Right ventricle myocardium inferior (tissue), 1 donor: ENCODE measurements at regions not wholly inside any gene's neighbourhood (a gene's known extent, or its start where the extent isn't known, plus 50 kb on each side); places are given as distances from the start of the nearest gene placed in this dataset.
A peak's percentile ranks its signal among the peaks of the same experiment; 100 is the strongest.
"Not testable (repeated sequence)": the region's sequence is repeated elsewhere in the genome, so short reads cannot be mapped to it uniquely, and the experiment has no call there.

Experiments used
- ATAC-seq: fragments of 200-7000 bp; cut with Tn5 transposase; one replicate; pipeline ENCODE4 v1.9.1; 2020; ENCODE audit warnings: mild to moderate bottlenecking, moderate library complexity
- DNase-seq: peaks from one replicate; pipeline ENCODE4 v3.0.0; 2021; ENCODE audit errors: missing footprints
- intact Hi-C: fragments of 100-400 bp; cut with DNase I; formaldehyde crosslinking; loops from one replicate; pipeline ENCODE4 v1.11.0; 2022
- donor health status: DM: no; HTN: yes; CAD: no; lungs with severe emphysema.

DNA sequence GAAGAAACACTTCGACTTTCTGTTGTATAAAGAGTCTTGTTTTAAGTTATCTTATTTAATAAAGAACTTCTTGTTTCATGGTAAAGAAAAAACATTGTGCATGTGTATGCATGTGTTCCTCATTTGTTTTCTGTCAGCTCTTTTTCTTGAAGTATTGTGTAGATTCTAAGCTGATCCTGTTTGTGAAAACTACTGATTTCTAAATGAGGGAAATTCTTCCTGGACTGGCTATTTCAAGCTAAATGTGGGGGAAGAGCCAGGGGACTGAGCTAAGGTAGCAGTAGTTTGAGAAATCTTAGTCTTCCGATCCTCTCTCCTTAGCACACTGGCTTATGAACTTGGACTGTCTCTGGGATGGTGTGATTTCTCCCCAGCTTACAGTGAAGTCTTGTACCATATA, 56.4 kb upstream of the RBMS1 start:
- intact Hi-C loops = no loop called here
- ATAC-seq (no peak), DNase-seq (no peak)

DNA sequence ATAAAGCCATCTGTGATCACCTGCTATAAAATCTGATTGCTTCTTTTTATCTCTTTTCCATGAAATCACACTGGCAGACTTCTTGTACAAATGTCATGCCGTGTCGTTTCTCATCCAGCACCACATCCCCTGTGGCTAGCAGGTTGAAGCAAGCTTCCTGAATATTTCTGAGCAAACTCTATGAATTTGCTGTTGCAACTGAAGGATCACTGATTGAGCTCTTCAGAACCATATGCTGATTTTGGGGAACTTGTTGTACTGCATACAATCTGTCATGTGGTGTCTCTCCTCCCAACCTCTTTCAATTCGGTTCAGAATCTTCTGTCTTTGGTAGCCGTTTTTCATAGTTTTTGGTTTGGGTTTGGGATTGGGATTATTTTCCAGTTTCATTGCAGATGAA, 57.7 kb upstream of the RBMS1 start:
- ATAC-seq (no peak), DNase-seq (no peak)
- intact Hi-C loops = no loop called here

DNA sequence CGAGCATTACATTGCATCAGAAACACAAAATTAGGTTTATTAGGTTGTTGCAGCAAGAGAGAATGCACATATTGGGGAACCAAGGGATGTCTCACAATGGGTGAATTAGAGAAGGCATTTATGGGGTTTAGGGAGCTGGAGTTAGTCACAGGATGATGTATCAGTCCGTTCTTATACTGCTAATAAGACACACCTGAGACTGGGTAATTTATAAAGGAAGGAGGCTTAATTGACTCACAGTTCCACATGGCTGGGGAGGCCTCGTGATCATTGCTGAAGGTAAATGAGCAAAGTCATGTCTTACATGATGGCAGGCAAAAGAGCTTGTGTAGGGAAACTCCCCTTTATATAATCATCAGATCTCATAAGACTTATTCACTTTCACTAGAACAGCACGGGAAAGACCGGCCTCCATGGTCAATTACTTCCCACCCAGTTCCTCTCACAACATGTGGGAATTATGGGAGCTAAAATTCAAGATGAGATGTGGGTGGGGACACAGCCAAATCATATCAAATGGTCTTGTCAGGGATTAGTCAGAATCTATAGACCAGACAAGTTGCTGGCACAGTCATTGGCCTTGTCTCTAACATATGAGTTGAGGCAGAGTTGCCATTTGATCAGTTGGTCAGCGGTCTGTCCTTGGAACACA, 61.9 kb upstream of the RBMS1 start:
- DNase-seq = no peak
- no peak for ATAC-seq
- intact Hi-C loops = no loop called here

DNA sequence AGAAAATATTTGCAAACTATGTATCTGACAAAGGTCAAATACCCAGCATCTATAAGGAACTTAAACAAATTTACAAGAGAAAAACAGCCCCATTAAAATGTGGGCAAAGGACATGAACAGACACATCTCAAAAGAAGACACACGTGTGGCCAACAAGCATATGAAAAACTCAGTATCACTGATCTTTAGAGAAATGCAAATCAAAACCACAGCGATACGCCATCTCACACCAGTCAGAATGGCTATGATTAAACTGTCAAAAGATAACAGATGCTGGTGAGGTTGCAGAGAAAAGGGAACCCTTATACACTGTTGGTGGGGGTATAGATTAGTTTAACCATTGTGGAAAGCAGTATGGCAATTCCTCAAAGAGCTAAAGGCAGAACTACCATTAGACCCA, 64.3 kb upstream of the RBMS1 start:
- DNase-seq (no peak), ATAC-seq (no peak)
- intact Hi-C loops = no loop called here

DNA sequence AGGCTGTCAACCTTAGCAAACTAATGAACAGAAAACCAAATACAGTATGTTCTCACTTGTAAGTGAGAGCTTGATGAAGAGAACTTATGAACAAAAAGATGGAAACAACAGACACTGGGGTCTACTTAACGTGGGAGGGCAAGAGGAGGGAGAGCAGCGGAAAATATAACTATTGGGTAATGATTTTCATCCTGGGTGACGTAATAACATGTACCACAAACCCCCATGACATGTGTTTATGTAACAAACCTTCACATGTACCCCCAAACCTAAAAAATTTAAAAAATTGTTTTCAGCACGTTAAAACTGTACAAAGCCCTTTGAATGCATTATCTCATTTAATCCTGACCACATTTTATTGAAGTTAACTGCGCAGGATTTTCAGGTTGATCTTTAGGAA, 64.9 kb upstream of the RBMS1 start:
- intact Hi-C loops = no loop called here
- DNase-seq (no peak), ATAC-seq (no peak)

DNA sequence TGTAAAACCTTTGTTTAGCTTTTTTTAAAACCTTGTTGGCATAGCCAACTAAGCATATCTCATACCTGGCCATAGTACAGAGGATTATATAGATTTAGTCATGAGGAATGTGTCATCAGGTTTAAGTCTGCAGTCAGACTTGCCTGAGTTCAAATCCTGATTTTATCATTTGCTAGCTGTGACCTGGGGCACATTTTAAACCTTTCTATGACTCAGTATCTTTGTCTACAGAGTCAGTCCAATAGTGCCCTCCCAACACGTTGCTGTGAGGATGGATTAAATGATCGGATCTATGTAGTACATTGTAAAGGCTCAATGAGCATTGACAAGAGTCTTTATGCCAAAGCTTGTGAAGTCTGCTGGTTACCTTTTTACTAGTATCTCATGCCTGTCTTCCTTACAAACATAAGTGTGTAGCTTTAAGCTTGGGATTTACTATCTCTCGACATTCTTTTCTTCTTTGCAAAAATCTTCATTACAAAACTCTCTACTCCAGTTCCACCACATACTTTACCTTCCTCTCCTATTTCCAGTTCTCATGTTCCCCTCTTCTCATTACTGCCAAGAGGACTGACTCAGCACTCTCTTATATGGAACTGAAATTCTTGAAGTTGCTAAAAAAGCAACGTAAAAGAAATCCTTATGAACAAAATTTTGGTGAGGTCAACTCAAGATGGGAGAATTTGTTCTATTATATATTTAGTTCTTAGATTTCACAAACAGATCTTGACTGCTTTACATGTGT, 68.1 kb upstream of the RBMS1 start:
- intact Hi-C loops = no loop called here
- DNase-seq (no peak), ATAC-seq (no peak)

DNA sequence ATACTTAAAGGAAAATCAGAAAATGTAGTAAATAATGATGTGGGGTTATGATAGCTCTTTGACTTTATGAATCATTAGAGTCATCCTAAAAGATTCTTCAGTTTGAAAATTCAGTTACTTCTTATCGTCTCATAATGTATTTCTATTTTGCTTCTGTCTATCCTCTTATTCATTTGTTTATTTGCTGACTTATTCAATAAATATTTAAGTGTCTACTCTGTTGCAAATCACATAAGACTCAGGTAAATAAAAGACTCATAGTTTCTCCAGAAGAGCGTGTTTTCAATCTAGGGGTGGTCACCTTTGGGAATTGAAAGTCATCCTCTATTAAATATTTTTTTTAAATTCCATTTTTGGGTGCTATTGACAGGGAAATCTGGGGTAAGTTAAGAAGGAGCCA, 69.1 kb upstream of the RBMS1 start:
- no peak for ATAC-seq
- intact Hi-C loops = no loop called here
- no peak for DNase-seq

DNA sequence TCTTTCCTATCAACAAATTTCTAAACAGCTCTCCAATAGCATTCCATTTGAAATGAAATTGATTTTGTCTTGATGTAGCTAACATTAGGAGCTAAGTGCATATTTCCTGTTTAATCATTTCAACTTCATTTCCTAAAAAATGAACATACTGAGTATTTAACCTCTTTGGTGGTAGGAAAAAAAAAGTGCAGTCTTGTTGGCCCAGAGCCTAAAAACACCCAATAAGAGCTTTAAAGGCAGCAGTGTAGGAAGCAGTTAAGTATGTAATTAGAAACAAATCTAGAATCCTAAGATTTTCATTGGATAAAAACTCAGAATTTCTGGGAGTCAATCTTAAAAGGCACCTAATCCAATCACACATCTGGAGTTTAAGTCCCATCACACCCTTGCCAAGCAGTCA, 71.0 kb upstream of the RBMS1 start:
- DNase-seq (no peak), ATAC-seq (no peak)
- intact Hi-C loops = no loop called here

DNA sequence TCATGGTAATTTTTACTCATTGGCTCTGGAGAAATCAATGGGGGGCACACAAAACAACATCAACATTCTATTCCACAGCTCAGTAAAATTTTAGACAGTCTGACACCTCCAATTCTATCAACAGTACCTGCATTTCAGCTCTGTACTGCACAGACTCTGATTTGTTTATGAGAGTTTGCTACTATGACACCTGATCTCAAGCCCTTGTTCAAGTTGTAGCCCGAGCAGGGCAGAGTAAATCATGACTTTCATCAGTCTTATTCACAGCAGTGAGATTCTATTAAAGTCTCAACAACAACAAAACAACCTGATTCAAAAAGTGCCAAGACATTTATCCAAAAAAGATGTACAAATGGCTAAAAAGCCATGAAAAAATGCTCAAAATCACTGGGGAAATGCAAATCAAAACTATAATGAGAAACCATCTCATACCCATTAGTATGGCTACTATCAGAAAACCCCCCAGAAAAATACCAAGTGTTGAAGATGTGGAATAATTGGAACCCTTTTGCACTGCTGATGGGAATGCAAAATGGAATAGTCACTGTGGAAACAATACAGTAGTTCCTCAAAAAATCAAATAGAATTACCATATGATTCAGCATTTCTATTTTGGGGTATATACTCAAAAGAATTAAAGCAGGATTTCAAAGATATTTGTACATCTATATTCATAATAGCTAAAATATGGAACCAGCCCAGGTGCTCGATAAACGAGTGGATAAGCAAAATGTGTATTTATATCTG, 71.7 kb upstream of the RBMS1 start:
- ATAC-seq = no peak
- intact Hi-C loops = no loop called here
- no peak for DNase-seq

DNA sequence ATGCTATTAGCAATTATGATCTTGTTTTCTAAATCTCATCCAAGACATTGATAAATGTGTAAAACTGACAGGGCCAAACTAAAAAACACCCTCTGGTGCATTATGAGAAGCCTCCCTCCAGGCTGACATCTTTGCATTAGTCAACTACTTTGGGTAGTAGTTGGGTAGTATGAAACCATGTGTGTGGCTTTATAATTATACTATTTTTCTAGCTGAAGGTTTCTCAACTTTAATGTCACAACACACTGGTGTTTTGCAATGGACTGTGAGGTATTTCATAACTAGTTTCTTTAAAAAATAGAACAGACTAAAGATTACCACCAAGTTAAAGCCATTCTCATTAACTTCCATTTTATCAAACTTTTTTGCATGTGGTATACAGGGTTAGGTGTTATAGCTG, 73.1 kb upstream of the RBMS1 start:
- intact Hi-C loops = no loop called here
- peak; percentile 66 for ATAC-seq
- DNase-seq = no peak

DNA sequence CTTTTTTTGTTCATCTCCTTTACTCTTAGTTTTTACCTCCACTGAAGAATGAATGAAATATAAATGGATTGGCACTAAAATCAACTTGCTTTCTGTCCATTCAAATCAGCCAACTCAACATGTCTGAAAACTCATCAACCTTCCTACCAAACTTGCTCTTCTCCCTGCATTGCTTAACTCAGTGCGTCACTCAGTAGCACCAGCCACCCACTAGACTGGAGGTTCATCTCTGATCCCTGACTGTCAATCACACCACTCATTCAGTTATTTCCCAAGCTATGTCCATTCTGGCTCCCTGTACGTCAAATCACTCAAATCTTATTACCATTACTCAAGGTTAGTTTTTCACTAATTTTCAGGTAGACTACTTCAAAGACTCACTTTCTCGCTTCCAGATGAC, 75.2 kb upstream of the RBMS1 start:
- ATAC-seq (no peak), DNase-seq (no peak)
- intact Hi-C loops = no loop called here

DNA sequence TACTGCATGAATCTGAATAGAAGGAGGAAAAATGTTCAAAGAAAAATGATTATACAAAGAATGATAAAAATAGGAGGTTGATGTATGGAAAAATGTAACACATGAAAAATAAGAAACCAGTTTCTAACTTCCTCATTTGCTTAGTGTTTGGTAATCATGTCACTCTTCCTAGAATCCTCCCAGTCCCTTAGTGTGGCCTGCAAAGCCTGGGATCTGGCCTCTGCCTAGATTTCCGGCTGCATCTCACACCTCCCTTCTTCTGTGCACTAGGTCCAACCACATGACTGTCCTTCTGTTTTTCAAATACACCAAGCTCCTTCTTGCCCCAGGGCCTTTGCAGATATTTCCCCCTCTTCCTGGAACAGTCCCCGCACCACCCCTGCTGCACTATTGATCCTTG, 76.8 kb upstream of the RBMS1 start:
- no peak for DNase-seq
- peak; percentile 54 for ATAC-seq
- intact Hi-C loops = no loop called here

DNA sequence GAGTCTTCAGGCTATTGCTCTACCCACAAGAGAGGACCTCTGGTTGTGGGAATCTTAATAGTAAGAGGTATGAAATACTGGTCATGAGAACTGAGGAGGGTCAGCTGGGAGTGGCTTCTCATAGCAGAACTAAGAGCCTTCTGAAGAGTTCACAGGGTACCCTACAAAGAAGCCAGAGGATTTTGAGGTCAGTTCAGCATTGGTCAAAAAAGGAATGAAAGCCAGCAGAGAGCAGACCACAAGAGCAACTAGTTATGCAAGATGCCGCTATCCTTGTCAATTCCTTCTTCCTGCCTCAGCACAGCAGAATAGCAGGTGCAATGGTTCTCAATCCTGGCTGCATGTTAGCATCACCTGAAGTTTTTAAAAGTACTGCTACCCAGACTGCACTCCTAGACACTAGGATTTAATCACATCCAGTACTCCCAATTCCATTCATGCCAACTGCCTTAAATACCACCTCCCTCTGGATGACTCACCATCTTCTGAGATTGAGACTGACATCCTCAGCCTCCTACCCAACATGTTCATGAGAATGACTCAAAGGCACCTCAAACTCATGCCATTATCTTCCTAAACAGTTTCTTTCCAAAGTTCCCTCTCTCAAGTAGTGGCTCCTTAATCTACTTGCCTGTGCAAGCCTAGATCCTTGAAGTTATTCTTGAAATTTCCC, 81.0 kb upstream of the RBMS1 start:
- DNase-seq (no peak), ATAC-seq (no peak)
- intact Hi-C loops = no loop called here

DNA sequence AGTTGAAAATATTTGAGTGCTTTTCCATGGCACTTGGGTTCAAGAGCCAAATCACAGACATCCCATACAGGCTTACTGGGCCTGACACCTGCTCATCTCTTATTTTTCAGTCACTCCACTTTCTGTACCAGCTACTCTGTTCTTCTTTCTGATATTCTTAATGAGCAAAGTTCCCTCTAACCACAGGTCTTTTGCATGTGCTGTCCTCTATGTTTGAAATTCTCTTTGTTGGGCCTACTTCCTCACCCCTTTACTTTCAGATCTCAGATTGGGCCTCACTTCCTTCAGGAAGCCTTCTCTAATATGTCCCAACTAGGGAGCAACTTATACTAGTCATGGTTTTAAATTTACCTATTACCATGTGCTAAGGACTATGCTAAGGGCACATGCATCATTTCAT, 81.8 kb upstream of the RBMS1 start:
- ATAC-seq (no peak), DNase-seq (no peak)
- intact Hi-C loops = no loop called here

DNA sequence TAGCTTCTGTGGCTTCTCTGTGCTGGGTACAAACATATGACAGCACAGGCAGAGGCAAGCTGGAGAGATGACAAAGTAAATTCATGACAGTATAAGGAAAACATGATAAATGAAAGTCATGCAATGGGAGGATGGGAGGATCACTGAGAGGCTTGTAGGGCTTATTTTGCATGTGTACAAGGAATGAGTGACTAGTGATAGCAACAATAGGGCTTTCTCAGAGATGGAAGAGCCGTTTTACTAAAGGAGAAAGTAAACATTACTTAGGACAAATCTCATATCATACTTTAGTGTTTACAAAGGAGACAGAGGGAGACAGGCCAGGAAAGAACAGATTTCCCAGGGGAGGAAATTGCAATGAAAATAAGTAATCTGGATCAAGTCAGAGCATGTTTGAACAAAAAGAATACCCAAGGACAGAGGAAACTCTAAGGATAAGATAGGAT, 82.5 kb upstream of the RBMS1 start:
- ATAC-seq (peak; percentile 65), DNase-seq (no peak)
- intact Hi-C loops = no loop called here

DNA sequence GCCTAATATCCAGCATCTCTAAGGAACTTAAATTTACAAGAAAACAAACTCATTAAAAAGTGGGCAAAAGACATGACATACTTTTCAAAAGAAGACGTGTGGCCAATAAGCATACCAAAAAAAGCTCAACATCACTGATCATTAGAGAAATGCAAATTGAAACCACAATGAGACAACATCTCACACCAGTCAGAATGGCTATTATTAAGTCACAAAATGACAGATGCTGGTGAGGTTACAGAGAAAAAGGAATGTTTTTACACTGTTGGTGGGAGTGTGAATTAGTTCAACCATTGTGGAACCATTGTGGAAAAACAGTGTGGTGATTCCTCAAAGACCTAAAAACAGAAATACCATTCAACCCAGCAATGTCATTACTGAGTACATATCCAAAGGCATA, 83.5 kb upstream of the RBMS1 start:
- DNase-seq, ATAC-seq, intact Hi-C loops: not testable (repeated sequence)

DNA sequence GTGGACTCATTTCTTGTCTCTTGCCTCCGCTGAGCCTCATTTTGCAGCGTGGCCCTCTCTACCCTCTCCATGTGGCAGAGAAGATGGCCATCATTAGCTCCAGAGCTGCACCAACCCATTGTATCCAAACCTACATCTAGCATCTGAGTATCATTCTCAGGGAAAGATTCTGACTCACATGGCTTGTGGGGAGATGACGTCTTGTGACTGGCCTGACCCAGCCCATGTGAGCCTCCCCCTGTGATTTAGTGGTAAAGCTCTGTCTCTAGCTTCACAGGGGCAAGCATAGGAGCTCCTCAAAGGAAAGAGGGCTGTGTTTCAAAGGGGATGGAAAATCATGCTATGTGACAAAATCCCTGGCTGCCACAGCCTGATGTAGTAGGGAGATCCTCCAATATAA, 87.4 kb upstream of the RBMS1 start:
- ATAC-seq (no peak), DNase-seq (no peak)
- intact Hi-C loops = loop anchor here (5.0 kb wide), 1 partner anchor 89 kb away; the partner anchor contains the start of gene RBMS1

DNA sequence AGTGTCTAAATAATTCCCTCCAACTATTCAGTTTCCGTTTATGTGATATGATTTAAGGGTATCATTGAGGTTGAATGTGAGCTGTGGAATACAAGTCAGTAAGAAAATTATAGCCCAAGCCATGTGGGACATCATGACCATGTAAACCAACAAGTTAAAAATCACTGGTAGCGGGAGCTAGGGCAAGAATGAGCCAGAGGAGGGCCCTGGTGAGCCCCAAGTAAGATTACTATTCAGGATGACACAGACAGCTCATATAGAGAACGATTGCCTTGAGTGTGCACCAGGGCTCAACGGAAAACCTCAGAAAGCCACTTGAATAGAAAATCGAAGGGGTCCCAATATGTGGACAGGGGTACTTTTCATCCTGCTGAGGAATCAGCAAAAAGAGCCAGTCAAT, 87.8 kb upstream of the RBMS1 start:
- DNase-seq (no peak), ATAC-seq (no peak)
- intact Hi-C loops = loop anchor here (5.0 kb wide), 1 partner anchor 89 kb away; the partner anchor contains the start of gene RBMS1

DNA sequence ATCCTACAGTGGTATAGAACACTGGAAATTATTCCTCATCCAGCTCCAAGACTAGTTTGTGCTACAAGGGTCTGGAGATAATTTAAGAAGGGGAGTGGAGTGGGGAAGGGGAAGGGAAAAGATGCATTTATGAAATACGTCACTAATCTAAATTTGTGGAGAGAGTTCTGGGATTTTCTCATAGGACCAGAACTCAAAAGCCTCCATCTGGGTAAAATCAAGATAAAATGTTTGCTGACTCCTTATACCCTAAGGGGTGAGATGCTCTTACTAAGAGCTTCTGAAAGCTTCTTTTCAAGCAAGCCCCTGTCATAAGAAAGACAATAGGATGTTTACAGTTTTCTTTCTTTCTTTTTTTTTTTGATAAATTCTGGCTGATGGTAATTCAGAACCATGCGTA, 88.5 kb upstream of the RBMS1 start:
- intact Hi-C loops = loop anchor here (5.0 kb wide), 1 partner anchor 90 kb away; the partner anchor contains the start of gene RBMS1
- no peak for ATAC-seq
- no peak for DNase-seq
